GM19035 (cell line): ENCODE measurements at regions not wholly inside any gene's neighbourhood (a gene's known extent, or its start where the extent isn't known, plus 50 kb on each side); places are given as distances from the start of the nearest gene placed in this dataset.
"Not testable (repeated sequence)": the region's sequence is repeated elsewhere in the genome, so short reads cannot be mapped to it uniquely, and the experiment has no call there.

Experiments used
- ATAC-seq: cut with Tn5 transposase; IDR thresholded peaks from one replicate; pipeline ENCODE4 v1.9.1; 2021; ENCODE audit not compliant: unreplicated experiment

DNA sequence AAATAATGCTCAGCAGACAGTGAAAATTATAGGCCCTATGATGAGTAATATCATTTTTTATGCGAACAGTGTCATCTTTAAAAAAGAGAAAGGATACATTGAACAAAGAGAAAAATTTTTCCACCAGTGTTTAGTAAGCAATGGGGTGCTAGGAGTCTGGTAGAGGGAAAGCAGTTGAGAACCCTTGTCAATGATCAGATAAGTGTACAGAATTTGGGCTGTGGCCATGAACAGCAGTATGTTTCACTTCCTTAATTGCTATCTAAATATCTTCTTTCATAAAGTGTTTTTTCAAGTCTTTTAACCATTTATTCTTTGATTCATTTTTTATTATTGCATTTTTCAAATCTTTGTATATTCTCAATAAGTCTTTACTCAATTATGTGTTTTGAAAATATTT, 750.7 kb upstream of the KCND2 start:
- ATAC-seq, result no peak

DNA sequence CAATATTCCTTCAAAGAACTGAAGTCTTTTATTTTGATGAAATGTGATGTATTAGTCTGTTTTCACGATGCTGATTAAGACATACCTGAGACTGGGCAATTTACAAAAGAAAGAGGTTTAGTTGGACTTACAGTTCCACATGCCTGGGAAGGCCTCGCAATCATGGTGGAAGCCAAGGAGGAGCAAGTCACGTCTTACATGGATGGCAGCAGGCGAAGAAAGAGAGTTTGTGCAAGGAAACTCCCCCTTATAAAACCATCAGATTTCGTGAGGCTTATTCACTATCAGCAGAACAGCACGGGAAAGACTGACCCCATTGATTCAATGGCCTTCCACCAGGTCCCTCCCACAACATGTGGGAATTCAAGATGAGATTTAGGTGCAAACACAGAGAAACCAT, 750.3 kb upstream of the KCND2 start:
- ATAC-seq, result no peak

DNA sequence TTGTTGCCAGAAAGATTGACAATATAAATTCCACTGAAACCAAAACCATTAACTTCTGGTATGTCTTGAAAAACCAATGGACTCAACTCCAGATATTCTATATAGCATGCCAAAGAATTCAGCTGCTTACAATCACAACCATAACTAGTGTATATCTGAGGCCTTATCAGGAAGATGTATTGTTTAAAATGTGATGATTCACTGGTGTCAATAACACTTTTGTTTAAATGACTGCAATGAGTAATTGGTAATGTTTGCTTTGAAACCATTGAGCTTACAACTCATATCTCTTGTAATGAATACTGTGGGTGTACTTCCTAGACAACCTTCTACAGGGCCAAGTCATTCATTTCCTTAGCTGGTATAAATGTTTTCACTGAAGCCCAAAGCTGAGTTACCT, 727.9 kb upstream of the KCND2 start:
- ATAC-seq, result no peak

DNA sequence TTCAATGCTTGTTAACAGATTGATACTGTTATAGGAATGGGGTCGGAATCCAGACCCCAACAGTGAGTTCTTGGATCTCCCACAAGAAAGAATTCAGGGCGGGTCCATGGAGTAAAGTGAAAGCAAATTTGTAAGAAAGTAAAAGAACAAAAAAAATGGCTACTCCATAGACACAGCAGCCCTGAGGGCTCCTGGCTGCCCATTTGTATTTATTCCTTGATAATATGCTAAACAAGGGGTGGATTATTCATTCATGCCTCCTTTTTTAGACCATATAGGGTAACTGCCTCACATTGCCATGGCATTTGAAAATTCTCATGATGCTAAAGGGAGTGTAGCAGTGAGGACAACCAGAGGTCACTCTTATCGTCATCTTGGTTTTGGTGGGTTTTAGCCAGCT, 717.2 kb upstream of the KCND2 start:
- no peak for ATAC-seq

DNA sequence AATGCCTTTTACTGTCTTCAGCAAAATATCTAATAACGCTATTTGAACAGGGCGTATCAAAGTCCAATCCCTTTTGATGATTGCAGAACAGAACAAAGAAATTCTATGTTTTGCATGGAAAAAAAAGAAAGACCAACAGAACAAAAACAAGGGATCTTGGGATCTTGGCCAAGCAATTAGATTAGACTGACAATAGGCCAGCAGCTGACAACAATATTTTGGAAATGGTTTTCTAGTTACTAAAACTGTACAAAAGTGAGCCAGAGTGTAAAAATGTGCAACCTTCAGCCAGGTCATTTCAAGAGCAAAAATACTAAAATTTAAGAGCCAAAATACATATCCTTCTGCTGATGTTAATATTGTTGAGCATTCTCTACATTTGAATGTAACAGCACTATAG, 716.5 kb upstream of the KCND2 start:
- ATAC-seq, result no peak

DNA sequence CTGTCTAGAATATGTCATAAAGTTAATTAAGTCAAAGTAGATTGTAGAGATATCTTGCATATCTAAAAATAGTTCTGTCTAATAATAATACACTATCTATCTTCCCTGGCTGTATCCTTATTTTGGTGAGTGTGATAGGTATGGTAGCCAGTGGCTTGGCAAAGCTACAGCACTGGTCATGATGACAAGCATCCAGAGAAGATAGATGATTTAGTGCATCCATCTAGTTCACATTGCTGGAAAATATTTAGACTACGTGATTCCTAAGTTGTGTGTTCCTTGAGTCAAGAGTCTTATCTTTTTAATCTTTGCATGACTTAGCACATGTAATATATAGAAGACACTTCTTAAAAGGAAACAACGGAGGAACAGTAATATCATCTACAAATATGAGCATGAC, 711.2 kb upstream of the KCND2 start:
- ATAC-seq, result no peak

DNA sequence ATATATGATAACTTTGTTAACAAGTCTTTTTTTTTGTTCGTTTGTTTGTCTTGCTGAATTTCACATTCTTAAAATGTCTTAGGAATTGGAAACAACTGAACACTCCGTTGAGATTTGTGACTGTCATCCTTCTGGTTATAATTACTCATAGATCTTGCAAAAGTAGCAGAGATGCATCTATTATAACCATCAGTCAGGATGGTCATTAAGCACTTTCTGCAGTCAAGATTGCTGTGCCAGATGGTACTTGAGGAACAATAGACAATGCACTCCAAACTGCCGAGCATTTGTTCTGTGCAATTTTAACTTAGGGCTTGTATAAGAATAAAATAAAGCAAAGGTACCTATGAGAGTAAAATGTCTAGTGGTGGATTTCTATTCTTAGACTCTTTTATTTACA, 710.1 kb upstream of the KCND2 start:
- no peak for ATAC-seq

DNA sequence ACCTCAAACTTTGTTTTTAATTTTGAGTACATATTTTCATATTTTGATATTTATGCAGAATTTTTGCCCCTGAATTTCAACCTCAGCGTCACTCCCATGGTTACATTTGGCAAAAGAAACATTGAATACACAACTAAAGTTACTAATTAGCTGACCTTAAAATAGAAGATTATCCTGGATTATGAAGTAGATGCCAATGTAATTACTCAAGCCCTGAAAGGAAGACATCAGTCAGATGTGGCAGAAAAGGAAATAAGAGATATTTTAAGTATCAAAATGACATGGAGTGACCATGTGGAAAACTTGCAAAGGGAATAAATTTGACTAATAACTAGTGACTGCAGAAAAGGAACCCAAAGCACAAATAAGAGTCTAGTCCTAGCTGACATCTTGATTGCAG, 701.3 kb upstream of the KCND2 start:
- ATAC-seq, result no peak

DNA sequence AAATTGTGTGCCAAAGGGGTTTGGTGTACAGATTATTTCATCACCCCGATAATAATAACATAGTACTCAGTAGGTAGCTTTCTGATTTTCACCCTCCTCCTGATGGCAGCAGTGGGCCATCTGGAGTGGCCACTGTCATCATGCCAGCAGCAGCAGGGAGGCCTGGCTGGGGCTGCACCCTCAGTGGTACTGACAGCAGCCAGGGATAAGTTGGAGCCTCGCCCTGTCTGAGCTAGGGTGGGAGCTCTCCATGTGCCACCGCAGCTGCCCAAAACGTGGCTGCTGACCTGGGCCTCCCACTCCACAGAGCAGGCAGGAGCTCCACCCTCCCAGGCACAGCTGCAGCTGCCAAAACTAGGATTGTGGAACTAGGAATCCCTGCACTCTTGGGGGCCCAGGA, 700.8 kb upstream of the KCND2 start:
- no peak for ATAC-seq

DNA sequence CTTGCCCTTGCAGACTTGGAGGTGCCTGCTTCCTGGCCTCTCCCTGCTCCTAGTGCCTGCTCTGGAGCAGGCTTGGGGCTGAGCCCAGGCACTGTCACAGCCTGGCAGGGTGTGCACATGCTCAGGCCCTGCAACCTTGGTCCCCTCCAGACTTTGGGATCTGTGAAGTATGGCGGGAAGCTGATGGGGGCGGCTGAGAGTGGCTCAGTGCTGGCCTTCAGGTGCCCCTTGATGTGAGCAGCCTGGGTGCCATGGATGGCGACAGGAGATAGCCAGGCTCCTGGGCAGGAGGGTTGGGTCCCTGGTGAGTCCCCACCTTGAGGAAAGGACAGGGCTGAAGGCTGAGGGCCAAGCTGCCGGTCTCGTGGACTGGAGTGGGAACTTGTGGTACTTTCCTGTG, 700.4 kb upstream of the KCND2 start:
- ATAC-seq, result no peak

DNA sequence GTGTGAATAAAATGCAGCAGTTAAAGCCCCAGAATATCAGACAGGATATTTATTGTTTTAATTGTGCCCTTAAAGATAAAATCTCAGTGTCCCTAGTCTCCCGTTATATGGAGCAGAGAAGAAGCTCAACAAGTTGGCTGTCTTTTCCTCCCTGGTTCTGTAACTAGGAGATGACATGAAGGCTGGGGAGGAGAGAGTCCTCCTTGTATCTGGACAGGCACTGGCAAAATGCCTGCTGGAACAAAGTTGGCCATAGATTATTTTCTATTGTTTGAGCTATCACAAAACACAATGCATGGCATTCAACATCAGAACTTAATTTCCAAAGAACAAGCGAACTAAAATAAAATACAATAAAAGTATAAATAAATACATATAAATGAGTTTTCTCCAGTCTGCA, 694.9 kb upstream of the KCND2 start:
- no peak for ATAC-seq

DNA sequence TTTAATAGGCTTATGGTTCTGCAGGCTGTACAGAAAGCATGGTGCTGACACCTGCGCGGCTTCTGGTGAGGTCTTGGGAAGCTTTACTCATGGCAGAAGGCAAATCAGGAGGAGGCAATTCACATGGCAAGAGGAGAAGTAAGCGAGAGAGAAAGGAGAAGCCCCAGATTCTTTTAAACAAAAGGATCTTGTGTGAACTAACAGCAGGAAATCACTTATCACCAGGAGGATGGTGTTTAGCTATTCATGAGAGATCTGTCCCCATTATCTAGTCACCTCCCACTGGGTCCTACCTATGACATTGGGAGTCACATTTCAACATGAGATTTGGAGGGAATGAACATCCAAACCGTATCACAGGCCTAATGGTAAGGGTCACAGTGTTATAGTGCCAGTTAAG, 678.0 kb upstream of the KCND2 start:
- ATAC-seq, result no peak

DNA sequence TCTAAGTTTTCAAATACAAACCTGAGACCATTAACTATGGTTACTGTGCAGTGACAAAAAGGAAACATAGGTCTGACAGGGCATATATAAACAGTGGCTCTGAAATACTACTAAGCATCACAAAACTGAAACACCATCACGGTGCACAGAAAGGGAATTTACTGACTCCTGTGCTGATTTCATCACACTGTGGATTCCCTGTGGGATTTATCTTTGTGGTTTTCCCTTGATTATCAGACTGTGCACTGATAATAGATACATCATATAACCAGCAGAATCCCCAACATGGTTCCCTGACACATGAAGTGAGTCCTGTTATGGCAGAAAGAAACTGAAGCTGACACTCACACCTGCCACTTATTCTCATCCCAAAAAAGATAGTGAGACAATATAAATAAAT, 676.3 kb upstream of the KCND2 start:
- ATAC-seq, result no peak

DNA sequence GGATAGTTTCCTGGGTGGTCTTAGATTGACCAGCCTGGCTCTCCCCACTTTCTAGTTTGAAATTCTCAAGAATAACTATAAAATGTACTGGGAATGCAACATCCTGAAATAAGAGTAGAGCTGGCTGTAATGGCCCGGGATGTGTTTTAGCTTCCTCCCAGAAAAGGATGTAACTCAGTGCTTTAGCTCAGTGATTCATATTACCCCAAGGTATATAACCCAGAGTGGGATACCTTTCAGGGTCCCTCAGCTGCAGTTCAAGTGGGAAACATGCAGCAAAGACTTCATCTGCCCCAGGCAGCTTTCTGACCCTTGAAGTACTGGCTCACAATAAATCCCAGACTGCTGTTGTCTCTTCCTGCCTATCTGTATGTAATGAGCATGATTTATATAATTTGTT, 666.7 kb upstream of the KCND2 start:
- ATAC-seq, result no peak

DNA sequence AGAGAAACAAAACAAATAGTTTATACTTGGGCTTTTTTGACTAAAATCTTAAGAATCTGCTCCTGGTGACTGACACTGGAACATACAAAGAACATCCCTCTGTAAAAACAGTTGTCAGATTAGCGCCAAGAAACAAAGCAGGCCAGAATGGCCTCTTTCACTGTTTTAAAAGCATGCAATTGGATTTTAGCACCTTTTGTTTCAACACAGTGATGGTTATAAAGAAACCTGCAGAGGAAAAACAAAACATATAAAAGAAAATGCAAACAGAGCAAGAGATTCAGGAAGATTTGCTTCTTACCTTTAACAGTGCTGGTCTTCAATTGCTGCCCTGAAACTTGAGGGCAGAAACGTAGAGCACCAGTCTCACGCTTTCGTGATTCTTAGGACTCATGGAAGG, 652.2 kb upstream of the KCND2 start:
- no peak for ATAC-seq

DNA sequence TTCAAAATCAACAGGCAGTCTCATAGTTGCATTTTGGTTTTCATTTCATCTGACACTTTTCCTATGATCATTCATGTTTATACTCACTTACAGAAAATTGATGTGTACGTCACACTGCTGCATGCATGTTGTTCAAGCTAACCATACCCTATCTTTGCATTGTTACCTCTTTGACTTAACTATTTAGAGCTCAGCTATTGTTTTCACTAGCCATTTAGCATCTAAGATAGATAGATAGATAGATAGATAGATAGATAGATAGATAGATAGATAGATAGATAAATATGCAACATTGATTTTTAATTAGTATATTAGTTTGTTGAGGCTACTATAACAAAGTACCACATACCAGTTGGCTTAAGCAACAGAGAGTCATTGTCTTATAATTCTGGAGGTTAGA, 649.5 kb upstream of the KCND2 start:
- no peak for ATAC-seq

DNA sequence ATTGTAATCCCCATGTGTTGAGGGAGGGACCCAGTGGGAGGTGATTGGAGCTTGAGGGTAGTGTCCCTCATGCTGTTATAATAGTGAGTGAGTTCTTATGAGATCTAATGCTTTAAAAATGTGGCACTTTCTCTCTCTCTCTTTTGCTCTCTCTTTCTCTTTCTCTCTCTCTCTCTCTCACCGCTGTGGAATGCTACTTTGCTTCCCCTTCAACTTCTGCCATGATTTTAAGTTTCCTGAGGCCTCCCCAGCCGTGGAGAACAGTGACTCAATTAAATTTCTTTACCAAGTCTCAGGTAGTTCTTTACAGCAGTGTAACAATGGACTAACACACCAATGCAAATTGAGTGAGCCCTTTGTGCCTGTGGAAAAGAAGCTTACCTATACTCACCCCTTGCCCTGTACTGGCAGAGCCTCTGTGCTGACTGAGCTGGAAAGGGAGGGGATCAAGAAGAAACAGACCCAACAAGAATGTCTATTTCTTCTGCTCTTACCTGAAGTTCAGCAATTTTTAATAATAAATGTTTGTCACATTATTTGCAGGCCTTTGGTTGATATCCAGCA, 642.5 kb upstream of the KCND2 start:
- ATAC-seq, result no peak

DNA sequence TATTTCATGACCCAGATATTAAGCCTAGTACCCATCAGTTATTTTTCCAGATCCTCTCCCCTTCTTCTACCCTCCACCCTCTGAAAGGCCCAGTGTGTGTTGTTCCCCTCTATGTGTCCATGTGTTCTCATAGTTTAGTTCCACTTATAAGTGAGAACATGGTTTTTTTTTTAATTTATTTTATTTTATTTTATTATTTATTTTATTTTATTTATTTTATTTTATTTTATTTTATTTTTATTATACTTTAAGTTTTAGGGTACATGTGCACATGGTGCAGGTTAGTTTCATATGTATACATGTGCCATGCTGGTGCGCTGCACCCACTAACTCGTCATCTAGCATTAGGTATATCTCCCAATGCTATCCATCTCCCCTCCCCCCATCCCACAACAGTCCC, 639.2 kb upstream of the KCND2 start:
- ATAC-seq, result not testable (repeated sequence)

DNA sequence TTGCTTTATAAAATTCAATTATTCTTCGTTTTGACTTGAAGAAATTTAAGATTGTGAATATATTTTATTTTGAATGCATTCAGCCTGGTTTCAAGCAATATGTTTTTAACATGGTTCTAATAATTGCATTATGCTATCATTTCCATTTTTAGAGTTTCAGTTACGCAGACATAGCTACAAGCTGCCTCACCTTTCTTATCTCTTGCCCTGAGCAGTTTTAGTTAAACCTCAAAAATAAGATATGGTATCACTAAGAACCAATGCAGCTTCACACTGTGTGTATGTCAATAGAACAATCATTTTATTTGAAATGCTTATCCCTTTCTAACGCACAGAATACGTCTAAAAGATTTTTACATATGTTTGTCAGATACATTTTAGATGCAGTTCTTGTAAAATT, 632.6 kb upstream of the KCND2 start:
- no peak for ATAC-seq

DNA sequence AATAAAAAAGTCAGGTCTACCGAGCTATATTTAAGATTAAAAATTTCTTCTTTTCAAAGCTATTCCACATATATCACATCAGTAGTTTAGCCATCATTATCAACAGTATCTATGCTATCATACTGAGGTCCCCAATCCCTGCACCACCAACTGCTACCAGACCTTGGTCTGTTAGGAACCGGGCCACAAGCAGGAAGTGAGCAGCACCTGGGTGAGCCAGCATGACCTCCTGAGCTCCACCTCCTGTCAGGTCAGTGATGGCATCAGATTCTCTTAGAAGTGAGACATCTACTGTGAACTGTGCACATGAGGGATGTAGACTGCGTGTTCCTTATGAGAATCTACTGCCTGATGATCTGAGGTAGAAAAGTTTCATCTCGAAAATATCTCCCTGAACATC, 632.1 kb upstream of the KCND2 start:
- ATAC-seq, result no peak

DNA sequence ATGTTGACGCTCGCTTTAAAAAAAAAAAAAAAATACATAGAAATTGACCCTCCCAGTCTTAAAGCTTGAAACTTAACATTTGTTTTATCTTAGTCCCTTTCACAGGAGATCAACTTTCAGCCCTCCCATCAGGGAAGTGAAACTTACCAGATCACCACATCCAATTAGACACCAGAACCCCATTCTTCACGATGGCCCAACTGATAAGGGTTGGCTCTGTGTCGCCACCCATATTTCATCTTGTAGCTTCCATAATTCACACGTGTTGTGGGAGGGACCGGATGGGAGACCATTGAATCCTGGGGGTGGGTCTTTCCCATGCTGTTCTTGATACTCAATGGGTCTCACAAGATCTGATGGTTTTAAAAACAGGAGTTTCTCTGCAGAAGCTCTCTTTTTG, 629.4 kb upstream of the KCND2 start:
- ATAC-seq, result no peak

DNA sequence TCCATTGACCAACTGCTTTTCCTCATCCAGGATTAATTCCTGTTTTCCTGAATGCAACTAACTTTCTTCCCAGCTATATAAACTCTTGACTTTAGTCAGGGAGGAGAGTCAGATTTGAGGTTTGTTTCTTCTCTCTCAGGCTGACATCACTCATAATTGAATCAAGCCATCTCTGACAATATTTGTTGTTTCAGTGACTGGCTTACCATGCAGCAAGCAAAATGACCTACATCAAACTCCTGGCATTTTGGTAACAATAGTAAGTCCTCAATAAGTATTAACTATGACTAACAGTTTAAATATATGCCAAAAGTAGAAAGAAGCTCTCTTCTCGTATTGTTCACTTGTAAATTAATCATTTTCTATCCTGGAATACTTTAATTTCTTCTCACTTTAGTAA, 625.7 kb upstream of the KCND2 start:
- ATAC-seq, result no peak

DNA sequence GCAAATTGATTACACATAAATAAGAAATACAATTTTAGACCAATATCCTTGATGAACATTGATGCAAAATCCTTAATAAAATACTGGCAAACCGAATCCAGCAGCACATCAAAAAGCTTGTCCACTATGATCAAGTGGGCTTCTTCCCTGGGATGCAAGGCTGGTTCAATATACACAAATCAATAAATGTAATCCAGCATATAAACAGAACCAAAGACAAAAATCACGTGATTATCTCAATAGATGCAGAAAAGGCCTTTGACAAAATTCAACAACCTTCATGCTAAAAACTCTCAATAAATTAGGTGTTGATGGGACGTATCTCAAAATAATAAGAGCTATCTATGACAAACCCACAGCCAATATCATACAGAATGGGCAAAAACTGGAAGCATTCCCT, 624.2 kb upstream of the KCND2 start:
- not testable (repeated sequence) for ATAC-seq

DNA sequence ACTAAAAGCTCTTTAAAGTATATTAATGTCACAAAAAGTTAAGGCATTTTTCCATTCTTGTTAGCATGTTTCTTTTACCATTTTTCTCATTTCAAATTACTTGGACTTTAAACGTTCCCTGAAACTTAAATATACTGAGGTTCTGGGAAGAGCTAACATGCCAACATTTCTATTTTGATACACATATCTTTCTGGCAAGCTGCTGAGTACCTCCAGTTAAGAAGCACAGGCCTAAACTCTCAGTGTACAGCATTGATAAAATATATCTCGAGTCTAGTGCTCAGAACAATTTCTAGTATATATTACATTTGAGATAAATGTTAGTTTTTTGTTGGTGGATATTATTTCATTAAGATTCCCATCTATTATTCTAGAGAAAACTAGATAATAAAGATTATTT, 612.9 kb upstream of the KCND2 start:
- no peak for ATAC-seq
